ENCODE measurements at regions not wholly inside any gene's neighbourhood (a gene's known extent, or its start where the extent isn't known, plus 50 kb on each side); places are given as distances from the start of the nearest gene placed in this dataset.

DNA sequence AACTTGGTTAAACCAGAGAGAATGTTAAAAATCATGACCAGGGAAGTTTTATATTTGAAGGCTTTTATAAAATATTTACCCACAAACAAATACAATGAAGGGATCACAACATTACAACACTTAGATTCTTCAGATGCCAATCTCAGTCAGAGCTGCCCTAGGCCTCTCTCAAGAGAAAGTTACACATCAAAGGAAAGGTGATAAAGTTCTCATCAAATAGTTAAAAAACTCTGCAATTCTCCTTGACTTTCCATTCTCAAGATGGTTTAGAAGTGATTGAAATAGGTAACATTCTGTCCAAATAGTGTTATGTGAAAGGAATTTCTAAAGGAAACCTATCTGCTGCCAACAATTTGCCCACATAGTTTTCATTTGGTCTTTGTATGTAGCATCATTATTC is 1115.2 kb upstream of the MIR17HG start:
- dilution Hi-C loops (cut with HindIII; ENCODE audit: low sequenced_read_pairs, unreplicated experiment) (no loop called here), intact Hi-C loops (cut with micrococcal nuclease) (no loop called here), in situ Hi-C loops (cut with MboI; ENCODE audit: low sequenced_read_pairs) (no loop called here)
- no peak overlapping the region for H2BK5ac ChIP-seq (ENCODE audit: low read depth, low read length, poor library complexity, severe bottlenecking)
- POLR2A ChIA-PET (ENCODE audit: unreplicated experiment): no interaction called here
- no peak overlapping the region for H3K27ac ChIP-seq (ENCODE audit: insufficient read depth, low read length)
- no peak overlapping the region for H2AFZ ChIP-seq (replicated peaks; ENCODE audit: low read length, poor library complexity)
- H3K4me2 ChIP-seq (ENCODE audit: low read depth, low read length): no peak overlapping the region
- no peaks in the 10 kb centered on the region for H3K4me1 ChIP-seq (ENCODE audit: control insufficient read depth, insufficient read depth, low read length)
- no peak overlapping the region for H3K14ac ChIP-seq (replicated peaks; ENCODE audit: low read depth, low read length)
- no peak overlapping the region for H3K23ac ChIP-seq (ENCODE audit: low read depth, low read length)
- no peak overlapping the region for H2AK5ac ChIP-seq (ENCODE audit: low read depth, low read length)
- no peaks in the 10 kb centered on the region; the same call in 1 of the 2 replicates for H3K9me3 ChIP-seq (ENCODE audit: control insufficient read depth, insufficient read depth, low read length)
- no peaks in the 10 kb centered on the region for H3K9me1 ChIP-seq (ENCODE audit: insufficient read depth, low read length)
- BruUV-seq (replicated peaks): no TSS peak
- H3K9ac ChIP-seq (ENCODE audit: low read depth, low read length): no peak overlapping the region
- H4K91ac ChIP-seq (ENCODE audit: insufficient read depth, low read depth, low read length): no peak overlapping the region
- CTCF ChIA-PET: no interaction called here
- no peak overlapping the region for H4K5ac ChIP-seq (ENCODE audit: low read depth, low read length)
- DNase-seq (no peak), ATAC-seq (ENCODE audit: low read depth) (no peak)
- no peak overlapping the region for H3K18ac ChIP-seq (ENCODE audit: low read depth, low read length)
- H3K79me1 ChIP-seq (ENCODE audit: low read depth in 1 of 2, low read length in 2 of 2): no peaks in the 10 kb centered on the region
- H3K56ac ChIP-seq (ENCODE audit: extremely low read depth, insufficient read depth, low read length): no peak overlapping the region
- H2AK9ac ChIP-seq (replicated peaks; ENCODE audit: low read depth, low read length, poor library complexity): no peak overlapping the region
- H2BK15ac ChIP-seq (ENCODE audit: low read depth, low read length): no peak overlapping the region
- H3K4me3 ChIP-seq (ENCODE audit: insufficient read depth, low read depth, low read length): no peak overlapping the region
- H3K4ac ChIP-seq (ENCODE audit: low read depth, low read length): no peak overlapping the region
- no peaks in the 10 kb centered on the region for H3K36me3 ChIP-seq (ENCODE audit: control insufficient read depth, insufficient read depth, low read length)
- no peaks in the 10 kb centered on the region for H4K20me1 ChIP-seq (ENCODE audit: insufficient read depth, low read length)
- H2BK120ac ChIP-seq (ENCODE audit: low read depth, low read length): no peak overlapping the region
- no peak overlapping the region for H2BK20ac ChIP-seq (ENCODE audit: low read depth, low read length)
- H4K8ac ChIP-seq (ENCODE audit: low read depth in 2 of 2, low read length in 2 of 2): no peak overlapping the region
- TF ChIP-seq POLR2A (IDR thresholded peaks at IDR 0.05; ENCODE audit: low read depth, low read length) (no peak), MAZ (IDR thresholded peaks at IDR 0.05; ENCODE audit: borderline replicate concordance, low read depth, low read length) (no peak), CEBPB (IDR thresholded peaks at IDR 0.05; ENCODE audit: low read depth, low read length) (no peak), FOS (IDR thresholded peaks at IDR 0.05; ENCODE audit: low read depth, low read length) (no peak), RAD21 (IDR thresholded peaks at IDR 0.05; ENCODE audit: low read length) (no peak), CHD1 (IDR thresholded peaks at IDR 0.05; ENCODE audit: low read depth, low read length) (no peak), NFE2L2 (IDR thresholded peaks at IDR 0.05; ENCODE audit: low read depth, low read length) (no peak), SMC3 (IDR thresholded peaks at IDR 0.05; ENCODE audit: low read depth, low read length) (no peak), MAFK (IDR thresholded peaks at IDR 0.05; ENCODE audit: low read depth, low read length) (no peak), MXI1 (IDR thresholded peaks at IDR 0.05; ENCODE audit: borderline replicate concordance, low read depth, low read length) (no peak), RCOR1 (IDR thresholded peaks at IDR 0.05; ENCODE audit: insufficient replicate concordance, low read length) (no peak), RFX5 (IDR thresholded peaks at IDR 0.05; ENCODE audit: low read depth, low read length) (no peak)
- TF ChIP-seq, protein P1, sequence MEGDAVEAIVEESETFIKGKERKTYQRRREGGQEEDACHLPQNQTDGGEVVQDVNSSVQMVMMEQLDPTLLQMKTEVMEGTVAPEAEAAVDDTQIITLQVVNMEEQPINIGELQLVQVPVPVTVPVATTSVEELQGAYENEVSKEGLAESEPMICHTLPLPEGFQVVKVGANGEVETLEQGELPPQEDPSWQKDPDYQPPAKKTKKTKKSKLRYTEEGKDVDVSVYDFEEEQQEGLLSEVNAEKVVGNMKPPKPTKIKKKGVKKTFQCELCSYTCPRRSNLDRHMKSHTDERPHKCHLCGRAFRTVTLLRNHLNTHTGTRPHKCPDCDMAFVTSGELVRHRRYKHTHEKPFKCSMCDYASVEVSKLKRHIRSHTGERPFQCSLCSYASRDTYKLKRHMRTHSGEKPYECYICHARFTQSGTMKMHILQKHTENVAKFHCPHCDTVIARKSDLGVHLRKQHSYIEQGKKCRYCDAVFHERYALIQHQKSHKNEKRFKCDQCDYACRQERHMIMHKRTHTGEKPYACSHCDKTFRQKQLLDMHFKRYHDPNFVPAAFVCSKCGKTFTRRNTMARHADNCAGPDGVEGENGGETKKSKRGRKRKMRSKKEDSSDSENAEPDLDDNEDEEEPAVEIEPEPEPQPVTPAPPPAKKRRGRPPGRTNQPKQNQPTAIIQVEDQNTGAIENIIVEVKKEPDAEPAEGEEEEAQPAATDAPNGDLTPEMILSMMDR (conservative IDR thresholded peaks at IDR 0.05; ENCODE audit: low read depth, low read length): no peak
- TF ChIP-seq, protein P2, sequence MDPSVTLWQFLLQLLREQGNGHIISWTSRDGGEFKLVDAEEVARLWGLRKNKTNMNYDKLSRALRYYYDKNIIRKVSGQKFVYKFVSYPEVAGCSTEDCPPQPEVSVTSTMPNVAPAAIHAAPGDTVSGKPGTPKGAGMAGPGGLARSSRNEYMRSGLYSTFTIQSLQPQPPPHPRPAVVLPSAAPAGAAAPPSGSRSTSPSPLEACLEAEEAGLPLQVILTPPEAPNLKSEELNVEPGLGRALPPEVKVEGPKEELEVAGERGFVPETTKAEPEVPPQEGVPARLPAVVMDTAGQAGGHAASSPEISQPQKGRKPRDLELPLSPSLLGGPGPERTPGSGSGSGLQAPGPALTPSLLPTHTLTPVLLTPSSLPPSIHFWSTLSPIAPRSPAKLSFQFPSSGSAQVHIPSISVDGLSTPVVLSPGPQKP (IDR thresholded peaks at IDR 0.05; ENCODE audit: borderline replicate concordance, low read depth, low read length): no peak
- TF ChIP-seq, protein P3, sequence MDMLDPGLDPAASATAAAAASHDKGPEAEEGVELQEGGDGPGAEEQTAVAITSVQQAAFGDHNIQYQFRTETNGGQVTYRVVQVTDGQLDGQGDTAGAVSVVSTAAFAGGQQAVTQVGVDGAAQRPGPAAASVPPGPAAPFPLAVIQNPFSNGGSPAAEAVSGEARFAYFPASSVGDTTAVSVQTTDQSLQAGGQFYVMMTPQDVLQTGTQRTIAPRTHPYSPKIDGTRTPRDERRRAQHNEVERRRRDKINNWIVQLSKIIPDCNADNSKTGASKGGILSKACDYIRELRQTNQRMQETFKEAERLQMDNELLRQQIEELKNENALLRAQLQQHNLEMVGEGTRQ (IDR thresholded peaks at IDR 0.05; ENCODE audit: low read depth, low read length): no peak
- H3K27me3 ChIP-seq (ENCODE audit: control insufficient read depth, insufficient read depth, low read length): no peaks in the 10 kb centered on the region

Measured in IMR-90 (cell line).